ENCODE measurements at regions not wholly inside any gene's neighbourhood (a gene's known extent, or its start where the extent isn't known, plus 50 kb on each side); places are given as distances from the start of the nearest gene placed in this dataset.

DNA sequence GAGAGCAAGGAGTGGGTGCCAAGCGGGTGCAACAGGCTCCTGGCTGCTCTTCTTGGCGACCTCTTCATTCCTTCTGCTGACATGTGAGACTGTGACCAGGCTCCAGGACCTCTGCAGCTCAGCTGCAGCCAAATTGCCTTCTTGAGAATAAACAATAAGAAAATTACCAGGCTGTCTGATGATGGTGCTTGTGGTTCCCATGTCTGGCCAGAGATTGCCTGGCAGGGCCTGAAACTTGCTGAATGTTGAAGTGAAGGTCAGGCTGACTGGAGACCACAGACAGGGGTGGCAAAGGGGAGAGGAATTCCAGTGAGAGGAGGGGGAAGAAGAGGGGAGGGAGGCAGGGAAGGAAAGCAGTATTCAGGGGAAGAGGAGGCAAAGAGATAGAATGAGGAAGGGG is 497.4 kb upstream of the PODXL start:
- Histone ChIP-seq H3K4me1 (no peaks in the 10 kb centered on the region), H3K27me3 (no peaks in the 10 kb centered on the region), H3K27ac (no peak overlapping the region), H3K9me3 (no peaks in the 10 kb centered on the region), H3K4me3 (no peak overlapping the region), H3K36me3 (no peaks in the 10 kb centered on the region)
- intact Hi-C loops (cut with DNase I; ENCODE audit: low total_unique reads) = no loop called here
- DNase-seq = no peak
- no peak for TF ChIP-seq POLR2A (IDR thresholded peaks at IDR 0.05)
- TF ChIP-seq, protein P1, sequence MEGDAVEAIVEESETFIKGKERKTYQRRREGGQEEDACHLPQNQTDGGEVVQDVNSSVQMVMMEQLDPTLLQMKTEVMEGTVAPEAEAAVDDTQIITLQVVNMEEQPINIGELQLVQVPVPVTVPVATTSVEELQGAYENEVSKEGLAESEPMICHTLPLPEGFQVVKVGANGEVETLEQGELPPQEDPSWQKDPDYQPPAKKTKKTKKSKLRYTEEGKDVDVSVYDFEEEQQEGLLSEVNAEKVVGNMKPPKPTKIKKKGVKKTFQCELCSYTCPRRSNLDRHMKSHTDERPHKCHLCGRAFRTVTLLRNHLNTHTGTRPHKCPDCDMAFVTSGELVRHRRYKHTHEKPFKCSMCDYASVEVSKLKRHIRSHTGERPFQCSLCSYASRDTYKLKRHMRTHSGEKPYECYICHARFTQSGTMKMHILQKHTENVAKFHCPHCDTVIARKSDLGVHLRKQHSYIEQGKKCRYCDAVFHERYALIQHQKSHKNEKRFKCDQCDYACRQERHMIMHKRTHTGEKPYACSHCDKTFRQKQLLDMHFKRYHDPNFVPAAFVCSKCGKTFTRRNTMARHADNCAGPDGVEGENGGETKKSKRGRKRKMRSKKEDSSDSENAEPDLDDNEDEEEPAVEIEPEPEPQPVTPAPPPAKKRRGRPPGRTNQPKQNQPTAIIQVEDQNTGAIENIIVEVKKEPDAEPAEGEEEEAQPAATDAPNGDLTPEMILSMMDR (IDR thresholded peaks at IDR 0.05) = no peak

DNA sequence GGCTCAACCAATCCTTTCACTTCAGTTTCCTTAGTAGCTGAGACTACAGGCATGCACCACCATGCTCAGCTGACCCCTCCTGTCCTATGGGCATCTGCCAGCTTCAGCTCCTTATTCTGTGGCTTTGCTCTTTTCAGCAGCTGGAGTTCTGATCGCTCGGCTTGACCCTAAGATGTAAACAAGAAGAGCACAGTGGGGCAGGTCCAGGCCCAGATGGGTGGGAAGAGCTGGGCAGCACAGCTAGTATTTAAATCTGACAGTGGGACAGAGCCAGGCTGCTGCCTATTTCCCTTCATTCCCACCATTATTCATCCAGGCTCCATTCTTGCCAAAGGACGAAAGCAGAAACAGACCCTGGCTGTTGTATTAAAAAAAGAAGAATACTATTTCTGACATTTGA is 494.9 kb upstream of the PODXL start:
- Histone ChIP-seq H3K4me1 (no peaks in the 10 kb centered on the region), H3K36me3 (no peaks in the 10 kb centered on the region), H3K4me3 (no peak overlapping the region), H3K27me3 (no peaks in the 10 kb centered on the region), H3K9me3 (no peaks in the 10 kb centered on the region), H3K27ac (no peak overlapping the region)
- intact Hi-C loops (cut with DNase I; ENCODE audit: low total_unique reads) = no loop called here
- TF ChIP-seq, protein P1 (IDR thresholded peaks at IDR 0.05) = no peak
- TF ChIP-seq POLR2A (IDR thresholded peaks at IDR 0.05) = no peak
- no peak for DNase-seq

DNA sequence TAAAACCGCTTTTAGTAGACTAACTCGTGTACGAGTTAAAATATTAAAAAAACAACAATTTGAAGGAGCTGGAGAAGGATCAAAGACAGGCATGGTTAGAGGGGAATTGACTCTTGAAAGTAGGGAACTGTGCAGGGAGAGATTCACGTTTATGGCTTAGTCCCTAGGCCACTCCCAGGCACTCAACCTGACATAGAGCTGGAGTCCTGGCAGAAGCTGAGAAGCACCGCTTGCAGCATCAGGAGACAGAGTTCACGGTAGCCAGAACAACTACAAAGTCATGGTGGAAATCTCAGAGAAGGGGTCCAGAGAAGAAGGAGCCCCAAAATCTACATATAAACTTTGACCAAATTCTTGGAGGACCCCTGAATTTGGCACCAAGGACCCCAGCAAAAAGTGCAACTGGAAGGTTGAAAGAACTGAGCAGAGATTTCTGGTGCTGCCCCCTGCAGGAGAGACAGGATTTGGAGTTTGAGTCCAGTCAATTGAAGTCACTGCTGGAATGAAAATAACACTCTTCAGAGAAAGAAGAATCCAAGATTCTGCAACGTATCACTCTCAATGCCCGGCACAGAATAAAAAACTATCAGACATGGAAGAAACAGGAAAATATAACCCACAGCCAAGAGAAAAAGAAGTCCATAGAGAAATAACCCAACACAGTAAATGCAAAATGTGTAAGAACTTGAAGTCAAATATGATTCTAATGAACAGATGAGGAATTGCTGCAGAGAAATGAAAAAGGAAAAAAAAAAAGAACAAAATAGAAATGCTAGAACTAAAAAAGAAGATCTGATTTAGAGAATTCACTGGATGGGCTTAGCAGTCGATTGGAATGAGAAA is 493.3 kb upstream of the PODXL start:
- Histone ChIP-seq H3K4me3 (no peak overlapping the region), H3K36me3 (no peaks in the 10 kb centered on the region), H3K4me1 (no peaks in the 10 kb centered on the region), H3K27me3 (no peaks in the 10 kb centered on the region), H3K27ac (no peak overlapping the region), H3K9me3 (no peaks in the 10 kb centered on the region)
- TF ChIP-seq, protein P1 (IDR thresholded peaks at IDR 0.05) = no peak
- no peak for TF ChIP-seq POLR2A (IDR thresholded peaks at IDR 0.05)
- intact Hi-C loops (cut with DNase I; ENCODE audit: low total_unique reads) = no loop called here
- no peak for DNase-seq

DNA sequence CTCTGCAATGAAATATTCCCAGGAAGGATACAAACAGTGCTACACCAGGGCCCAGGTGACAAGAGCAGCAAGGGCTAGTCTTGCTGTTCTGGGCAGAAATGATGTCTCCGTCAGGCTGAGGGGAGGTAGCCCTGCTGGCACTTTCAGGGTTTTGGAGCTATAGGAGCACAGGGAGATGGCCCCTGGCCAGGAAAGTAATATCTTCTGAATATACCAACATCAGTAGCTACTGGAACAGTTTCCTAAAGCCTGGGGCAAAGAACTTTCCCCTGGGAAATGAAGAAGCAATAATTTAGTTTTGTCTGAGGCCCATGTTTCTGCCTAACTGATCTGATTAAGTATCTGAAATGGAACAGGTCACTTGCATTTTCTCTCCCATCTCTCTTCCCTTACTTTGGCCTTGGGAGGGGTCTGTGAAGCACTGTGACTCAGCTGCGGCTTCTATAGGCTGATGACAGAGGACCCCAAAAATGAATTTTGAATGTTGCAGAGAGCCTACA is 489.1 kb upstream of the PODXL start:
- no peaks in the 10 kb centered on the region for H3K36me3 ChIP-seq
- no peaks in the 10 kb centered on the region for H3K27me3 ChIP-seq
- no peak for TF ChIP-seq POLR2A (IDR thresholded peaks at IDR 0.05)
- DNase-seq = no peak
- H3K4me1 ChIP-seq = no peaks in the 10 kb centered on the region
- intact Hi-C loops (cut with DNase I; ENCODE audit: low total_unique reads) = no loop called here
- H3K27ac ChIP-seq = no peak overlapping the region
- no peaks in the 10 kb centered on the region for H3K9me3 ChIP-seq
- no peak overlapping the region for H3K4me3 ChIP-seq

DNA sequence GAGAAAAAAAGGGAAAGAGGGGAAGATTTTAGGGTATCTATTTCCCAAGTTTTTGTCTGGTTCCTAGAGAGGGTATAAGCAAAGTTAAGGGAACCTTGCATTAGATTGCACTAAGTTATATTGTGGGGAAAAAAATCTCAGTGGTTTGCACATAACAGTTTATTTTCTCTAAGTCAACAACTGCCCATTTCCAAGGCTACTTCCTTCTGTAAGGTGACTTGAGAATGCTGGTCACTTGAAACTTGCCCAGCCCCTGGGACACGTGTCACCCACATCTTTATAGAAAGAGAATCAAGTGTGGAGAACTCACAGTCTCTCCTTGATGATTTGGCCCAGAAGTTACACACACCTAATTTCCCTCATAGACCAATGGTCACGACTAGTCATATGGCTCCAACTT is 488.6 kb upstream of the PODXL start:
- intact Hi-C loops (cut with DNase I; ENCODE audit: low total_unique reads) = no loop called here

More for the DNA sequence above, 488.6 kb upstream of the PODXL start:
- no peak overlapping the region for H3K4me3 ChIP-seq
- no peak for DNase-seq
- H3K27me3 ChIP-seq = no peaks in the 10 kb centered on the region
- no peaks in the 10 kb centered on the region for H3K4me1 ChIP-seq
- no peak overlapping the region for H3K27ac ChIP-seq
- no peaks in the 10 kb centered on the region for H3K36me3 ChIP-seq
- TF ChIP-seq, protein P1 (IDR thresholded peaks at IDR 0.05) = no peak
- no peak for TF ChIP-seq POLR2A (IDR thresholded peaks at IDR 0.05)
- no peaks in the 10 kb centered on the region for H3K9me3 ChIP-seq
